Loucy (cell line): ENCODE measurements at regions not wholly inside any gene's neighbourhood (a gene's known extent, or its start where the extent isn't known, plus 50 kb on each side); places are given as distances from the start of the nearest gene placed in this dataset.

Source experiments
- H2AFZ ChIP-seq: fragments of 200-600 bp; sonication (generic); 2 replicates; pipeline ENCODE4 v1.6.0; 2016; ENCODE audit warnings: antibody characterized with exemption, mild to moderate bottlenecking, low read length, moderate library complexity
- H3F3A ChIP-seq: fragments of 200-600 bp; 2 replicates; pipeline ENCODE4 v1.6.0; 2016; ENCODE audit warnings: antibody characterized with exemption, low read depth, mild to moderate bottlenecking
- H3K27me3 ChIP-seq: fragments of 200-600 bp; sonication (generic); 2 replicates; pipeline ENCODE4 v1.6.1; 2014; ENCODE audit warnings: low read length, mild to moderate bottlenecking; ENCODE audit not compliant: insufficient read depth, poor library complexity, severe bottlenecking
- H3K36me3 ChIP-seq: fragments of 200-600 bp; sonication (generic); 2 replicates; pipeline ENCODE4 v1.6.1; 2016; ENCODE audit warnings: low read length; ENCODE audit not compliant: insufficient read depth
- H3K4me1 ChIP-seq: fragments of 200-600 bp; sonication (generic); 2 replicates; pipeline ENCODE4 v1.5.1; 2014; ENCODE audit warnings: low read length, mild to moderate bottlenecking; ENCODE audit not compliant: insufficient read depth, poor library complexity, severe bottlenecking
- H3K4me2 ChIP-seq: fragments of 200-600 bp; sonication (generic); 2 replicates; pipeline ENCODE4 v1.6.0; 2014; ENCODE audit warnings: antibody characterized with exemption, low read length, low read depth, mild to moderate bottlenecking; ENCODE audit not compliant: poor library complexity, severe bottlenecking
- H3K4me3 ChIP-seq: fragments of 200-600 bp; sonication (generic); 2 replicates; pipeline ENCODE4 v1.5.1; 2014; ENCODE audit warnings: low read length, mild to moderate bottlenecking, mixed read lengths; ENCODE audit not compliant: poor library complexity, severe bottlenecking
- H3K79me2 ChIP-seq: fragments of 200-600 bp; sonication (generic); 2 replicates; pipeline ENCODE4 v1.6.1; 2014; ENCODE audit warnings: low read length; ENCODE audit not compliant: insufficient read depth
- H3K9ac ChIP-seq: fragments of 200-600 bp; sonication (generic); 2 replicates; pipeline ENCODE4 v1.6.0; 2014; ENCODE audit warnings: mild to moderate bottlenecking, low read depth, low read length, moderate library complexity; ENCODE audit not compliant: poor library complexity, severe bottlenecking
- H3K9me2 ChIP-seq: fragments of 200-600 bp; sonication (generic); replicated peaks from 2 replicates; pipeline ENCODE4 v1.6.1; 2016; ENCODE audit warnings: low read depth, low read length, mixed read lengths
- H3K9me3 ChIP-seq: fragments of 200-600 bp; sonication (generic); 2 replicates; pipeline ENCODE4 v1.6.1; 2014; ENCODE audit warnings: mild to moderate bottlenecking, antibody characterized with exemption, low read length, low read depth; ENCODE audit not compliant: insufficient read depth
- H4K20me1 ChIP-seq: fragments of 200-600 bp; sonication (generic); 2 replicates; pipeline ENCODE4 v1.6.0; 2014; ENCODE audit warnings: antibody characterized with exemption, low read length, mild to moderate bottlenecking; ENCODE audit not compliant: insufficient read depth, poor library complexity, severe bottlenecking
- EZH2phosphoT487 ChIP-seq: fragments of 200-600 bp; IDR thresholded peaks from 2 replicates; pipeline ENCODE4 v1.6.1; 2018; ENCODE audit warnings: antibody characterized with exemption, mild to moderate bottlenecking, moderate library complexity, borderline replicate concordance
- TF ChIP-seq, protein P1 (sequence below): fragments of 200-600 bp; sonication (generic); conservative IDR thresholded peaks from 2 replicates; pipeline ENCODE4 v1.5.1; 2014; ENCODE audit warnings: mild to moderate bottlenecking, antibody characterized with exemption, low read length

DNA sequence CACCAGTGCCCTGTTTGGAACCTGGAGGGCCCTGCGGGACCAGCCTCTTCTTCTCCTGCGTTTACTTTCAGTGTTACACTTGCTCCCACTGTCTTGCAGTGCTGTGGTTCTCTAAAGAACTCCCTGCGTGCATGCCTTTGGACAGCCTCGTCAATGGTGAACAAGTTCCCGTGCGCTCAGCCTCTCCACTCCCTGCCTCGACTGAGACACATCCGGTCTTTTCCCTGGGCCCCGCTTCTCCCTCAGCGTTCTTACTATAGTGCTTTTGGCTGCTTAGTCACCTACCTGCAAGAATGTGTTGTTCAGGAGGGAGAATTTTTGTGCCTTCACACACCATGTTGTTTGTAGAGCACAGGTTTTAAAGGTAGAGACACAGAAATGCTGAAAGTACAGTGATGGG is 520.7 kb upstream of the MKI67 start:
- no peak overlapping the region for H2AFZ ChIP-seq
- no peak overlapping the region for H3K4me2 ChIP-seq
- H3K4me1 ChIP-seq, result no peaks in the 10 kb centered on the region
- H3K36me3 ChIP-seq, result no peaks in the 10 kb centered on the region
- no peaks in the 10 kb centered on the region for H3K9me3 ChIP-seq
- H3K9me2 ChIP-seq, result no peaks in the 10 kb centered on the region
- no peaks in the 10 kb centered on the region for H3F3A ChIP-seq
- H3K4me3 ChIP-seq, result no peak overlapping the region
- H3K27me3 ChIP-seq, result no peaks in the 10 kb centered on the region
- H4K20me1 ChIP-seq, result no peaks in the 10 kb centered on the region
- H3K79me2 ChIP-seq, result no peaks in the 10 kb centered on the region
- no peak for TF ChIP-seq EZH2phosphoT487
- TF ChIP-seq, protein P1, sequence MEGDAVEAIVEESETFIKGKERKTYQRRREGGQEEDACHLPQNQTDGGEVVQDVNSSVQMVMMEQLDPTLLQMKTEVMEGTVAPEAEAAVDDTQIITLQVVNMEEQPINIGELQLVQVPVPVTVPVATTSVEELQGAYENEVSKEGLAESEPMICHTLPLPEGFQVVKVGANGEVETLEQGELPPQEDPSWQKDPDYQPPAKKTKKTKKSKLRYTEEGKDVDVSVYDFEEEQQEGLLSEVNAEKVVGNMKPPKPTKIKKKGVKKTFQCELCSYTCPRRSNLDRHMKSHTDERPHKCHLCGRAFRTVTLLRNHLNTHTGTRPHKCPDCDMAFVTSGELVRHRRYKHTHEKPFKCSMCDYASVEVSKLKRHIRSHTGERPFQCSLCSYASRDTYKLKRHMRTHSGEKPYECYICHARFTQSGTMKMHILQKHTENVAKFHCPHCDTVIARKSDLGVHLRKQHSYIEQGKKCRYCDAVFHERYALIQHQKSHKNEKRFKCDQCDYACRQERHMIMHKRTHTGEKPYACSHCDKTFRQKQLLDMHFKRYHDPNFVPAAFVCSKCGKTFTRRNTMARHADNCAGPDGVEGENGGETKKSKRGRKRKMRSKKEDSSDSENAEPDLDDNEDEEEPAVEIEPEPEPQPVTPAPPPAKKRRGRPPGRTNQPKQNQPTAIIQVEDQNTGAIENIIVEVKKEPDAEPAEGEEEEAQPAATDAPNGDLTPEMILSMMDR, result no peak
- H3K9ac ChIP-seq, result no peak overlapping the region

GRCh38 chr10:128657548-128657947 is 531.3 kb upstream of the MKI67 start:
- Histone ChIP-seq H3K27me3 (no peaks in the 10 kb centered on the region), H3K4me1 (no peaks in the 10 kb centered on the region), H3K4me3 (no peak overlapping the region), H3F3A (no peaks in the 10 kb centered on the region), H3K36me3 (no peaks in the 10 kb centered on the region), H3K9ac (no peak overlapping the region), H3K79me2 (no peaks in the 10 kb centered on the region), H3K4me2 (no peak overlapping the region), H3K9me3 (no peaks in the 10 kb centered on the region), H4K20me1 (no peaks in the 10 kb centered on the region), H2AFZ (no peak overlapping the region), H3K9me2 (no peaks in the 10 kb centered on the region)
- TF ChIP-seq, protein P1, result no peak
- TF ChIP-seq EZH2phosphoT487, result no peak

DNA sequence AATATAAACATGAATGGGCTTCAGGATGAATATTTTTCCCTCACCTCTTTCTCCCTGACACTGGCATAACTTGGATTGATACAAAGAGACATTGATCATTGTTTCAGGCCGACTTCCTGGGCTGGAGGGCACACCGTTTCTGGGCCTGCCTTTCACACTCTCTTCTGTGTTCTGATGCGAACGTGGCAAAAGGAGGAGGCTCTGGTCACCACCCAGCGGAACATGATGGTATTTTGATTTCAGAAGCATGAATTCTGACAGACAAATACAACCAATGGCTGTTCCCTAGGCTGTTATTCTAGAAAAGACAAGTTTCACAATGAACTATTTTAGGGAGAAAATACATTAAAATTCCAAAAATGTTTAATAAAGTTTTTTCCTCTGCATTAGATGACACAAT is 534.5 kb upstream of the MKI67 start:
- Histone ChIP-seq H3K4me2 (no peak overlapping the region), H2AFZ (no peak overlapping the region), H3K9ac (no peak overlapping the region)

More for the DNA sequence above, 534.5 kb upstream of the MKI67 start:
- H3K36me3 ChIP-seq, result no peaks in the 10 kb centered on the region
- no peaks in the 10 kb centered on the region for H4K20me1 ChIP-seq
- no peaks in the 10 kb centered on the region for H3K27me3 ChIP-seq
- TF ChIP-seq, protein P1, result no peak
- no peak for TF ChIP-seq EZH2phosphoT487
- H3F3A ChIP-seq, result no peaks in the 10 kb centered on the region
- H3K9me2 ChIP-seq, result no peaks in the 10 kb centered on the region
- no peak overlapping the region for H3K4me3 ChIP-seq
- H3K9me3 ChIP-seq, result 0 out of 2 replicates have a peak, but pooled peaks cover 9% of the 10 kb centered on the region
- H3K4me1 ChIP-seq, result no peaks in the 10 kb centered on the region
- H3K79me2 ChIP-seq, result no peaks in the 10 kb centered on the region
